ENCODE measurements at regions not wholly inside any gene's neighbourhood (a gene's known extent, or its start where the extent isn't known, plus 50 kb on each side); places are given as distances from the start of the nearest gene placed in this dataset.

- TF ChIP-seq IKZF1 (conservative IDR thresholded peaks at IDR 0.05) (no peak), STAT1 (conservative IDR thresholded peaks at IDR 0.05) (no peak), BACH1 (IDR thresholded peaks at IDR 0.05; ENCODE audit: borderline replicate concordance) (no peak)
- no peak for FAIRE-seq
- Histone ChIP-seq H3K27ac (ENCODE audit: control insufficient read depth, insufficient read depth) (no peak overlapping the region), H3K4me2 (ENCODE audit: control insufficient read depth, insufficient read depth) (no peak overlapping the region), H3K36me3 (ENCODE audit: control insufficient read depth in 2 of 2, insufficient read depth in 2 of 2, low read length in 1 of 2) (no peaks in the 10 kb centered on the region), H3K9me3 (replicated peaks; ENCODE audit: control insufficient read depth, insufficient read depth, low read length) (no peaks in the 10 kb centered on the region), H3K4me1 (ENCODE audit: control insufficient read depth, insufficient read depth, low read length) (no peaks in the 10 kb centered on the region), H3K27me3 (replicated peaks in 1 of 2; ENCODE audit: control insufficient read depth in 2 of 2, insufficient read depth in 2 of 2, low read length in 1 of 2) (no peaks in the 10 kb centered on the region), H3K79me2 (ENCODE audit: control insufficient read depth, insufficient read depth, low read length) (no peaks in the 10 kb centered on the region), H3K4me3 (no peak overlapping the region), H3K9ac (ENCODE audit: control insufficient read depth, insufficient read depth, low read length) (no peak overlapping the region), H2AFZ (ENCODE audit: control insufficient read depth, low read depth, low read length) (no peak overlapping the region), H4K20me1 (ENCODE audit: control insufficient read depth, insufficient read depth) (no peaks in the 10 kb centered on the region)
- no TSS peak for BruUV-seq (replicated peaks)
- DNase-seq (ENCODE audit: low read depth, low spot score), result no peak
- POLR2A ChIA-PET, result no interaction called here
- 0% methylated on average over 1 of the region's 1 CpG for WGBS (ENCODE audit: insufficient coverage, insufficient replicate concordance, low lambda C conversion rate, missing lambda C conversion rate)
- ATAC-seq, result no peak
- CTCF ChIA-PET, result no interaction called here
- RAD21 ChIA-PET (ENCODE audit: unreplicated experiment), result no interaction called here
- intact Hi-C loops (cut with micrococcal nuclease; ENCODE audit: unreplicated experiment), result no loop called here
- in situ Hi-C loops (cut with MboI), result no loop called here
- SMC1A ChIA-PET (ENCODE audit: uncharacterized antibody, unreplicated experiment), result no interaction called here
These were observed 88.3 kb downstream of the C11orf87 start for GRCh38 chr11:109510316-109510715.

GRCh38 chr11:109511598-109511997, 89.6 kb downstream of the C11orf87 start:
- DNase-seq (ENCODE audit: low read depth, low spot score) (no peak), FAIRE-seq (no peak), ATAC-seq (no peak)
- Histone ChIP-seq H4K20me1 (ENCODE audit: control insufficient read depth, insufficient read depth) (no peaks in the 10 kb centered on the region), H3K36me3 (ENCODE audit: control insufficient read depth in 2 of 2, insufficient read depth in 2 of 2, low read length in 1 of 2) (no peaks in the 10 kb centered on the region), H3K27me3 (replicated peaks in 1 of 2; ENCODE audit: control insufficient read depth in 2 of 2, insufficient read depth in 2 of 2, low read length in 1 of 2) (no peaks in the 10 kb centered on the region), H3K9ac (ENCODE audit: control insufficient read depth, insufficient read depth, low read length) (no peak overlapping the region), H3K27ac (ENCODE audit: control insufficient read depth, insufficient read depth) (no peak overlapping the region), H2AFZ (ENCODE audit: control insufficient read depth, low read depth, low read length) (no peak overlapping the region), H3K4me2 (ENCODE audit: control insufficient read depth, insufficient read depth) (no peak overlapping the region), H3K4me3 (no peak overlapping the region), H3K9me3 (replicated peaks; ENCODE audit: control insufficient read depth, insufficient read depth, low read length) (no peaks in the 10 kb centered on the region; the same call in 2 of the 3 replicates), H3K4me1 (ENCODE audit: control insufficient read depth, insufficient read depth, low read length) (no peaks in the 10 kb centered on the region), H3K79me2 (ENCODE audit: control insufficient read depth, insufficient read depth, low read length) (no peaks in the 10 kb centered on the region)
- intact Hi-C loops (cut with micrococcal nuclease; ENCODE audit: unreplicated experiment), result no loop called here
- TF ChIP-seq ATF3 (IDR thresholded peaks at IDR 0.05; ENCODE audit: borderline replicate concordance, extremely low read depth, low read depth, low read length) (no peak), TARDBP (IDR thresholded peaks at IDR 0.05; ENCODE audit: borderline replicate concordance) (no peak), E2F8 (IDR thresholded peaks at IDR 0.05; ENCODE audit: low read depth, partially characterized antibody) (no peak), FOXM1 (IDR thresholded peaks at IDR 0.05; ENCODE audit: low read depth, low read length) (no peak), EGR1 (IDR thresholded peaks at IDR 0.05; ENCODE audit: borderline replicate concordance in 1 of 2, low read depth in 2 of 2, low read length in 2 of 2) (no peak)
- BruUV-seq (replicated peaks), result no TSS peak
- ChIA-PET SMC1A (ENCODE audit: uncharacterized antibody, unreplicated experiment) (no interaction called here), POLR2A (no interaction called here), CTCF (interaction anchor here (1.1 kb wide), 1 partner anchor 9 kb away, joined by 3 read pairs; no protein-coding TSS in a partner anchor), RAD21 (ENCODE audit: unreplicated experiment) (no interaction called here)
- in situ Hi-C loops (cut with MboI), result no loop called here
